CD14-positive monocyte (primary cell): ENCODE measurements at regions not wholly inside any gene's neighbourhood (a gene's known extent, or its start where the extent isn't known, plus 50 kb on each side); places are given as distances from the start of the nearest gene placed in this dataset.
A peak's percentile ranks its signal among the peaks of the same experiment; 100 is the strongest.

Experiments
- DNase-seq, 3 donors: peaks; one replicate each; pipeline ENCODE4 v3.0.0-alpha.2; 2011 to 2022
- H2AFZ ChIP-seq: 2 replicates; pipeline ENCODE4 v1.6.0; 2012; ENCODE audit warnings: mild to moderate bottlenecking, low read depth, low read length, inconsistent platforms; ENCODE audit not compliant: insufficient read depth, poor library complexity, severe bottlenecking
- H3K27ac ChIP-seq, 2 donors: 1 replicate in 1 of 2; 2 replicates in 1 of 2; pipeline ENCODE4 v1.5.1; 2012 to 2013; ENCODE audit warnings: low read length in 2 of 2, control low read depth in 1 of 2, inconsistent platforms in 1 of 2, low read depth in 1 of 2, mild to moderate bottlenecking in 1 of 2
- H3K27me3 ChIP-seq, 2 donors: one replicate each; pipeline versions ENCODE4 v1.6.0 to v1.6.1; 2011 to 2013; ENCODE audit warnings: low read length in 2 of 2; ENCODE audit not compliant: control insufficient read depth in 2 of 2, insufficient read depth in 2 of 2
- H3K36me3 ChIP-seq, 2 donors: replicated peaks in 1 of 2; 1 replicate in 1 of 2; 2 replicates in 1 of 2; pipeline versions ENCODE4 v1.5.1 to v1.6.1; 2012 to 2013; ENCODE audit warnings: low read length in 2 of 2, control low read depth in 1 of 2, inconsistent platforms in 1 of 2, mild to moderate bottlenecking in 1 of 2; ENCODE audit not compliant: insufficient read depth in 2 of 2, control insufficient read depth in 1 of 2
- H3K4me1 ChIP-seq, 2 donors: 1 replicate in 1 of 2; 2 replicates in 1 of 2; pipeline versions ENCODE4 v1.5.1 to v1.6.1; 2012 to 2013; ENCODE audit warnings: low read length in 2 of 2, control low read depth in 1 of 2, inconsistent platforms in 1 of 2, mild to moderate bottlenecking in 1 of 2, moderate library complexity in 1 of 2; ENCODE audit not compliant: insufficient read depth in 2 of 2, control insufficient read depth in 1 of 2
- H3K4me2 ChIP-seq: replicated peaks from 2 replicates; pipeline ENCODE3; 2012; ENCODE audit warnings: low read length, moderate library complexity, mild to moderate bottlenecking; ENCODE audit not compliant: poor library complexity, severe bottlenecking; ENCODE audit errors: extremely low read depth
- H3K4me3 ChIP-seq, 3 experiments: fragments of 200-600 bp in 1 of 3; sonication (generic) in 1 of 3; replicated peaks in 1 of 3; 1 replicate in 2 of 3; 2 replicates in 1 of 3; pipeline ENCODE4 v1.5.1; 2011 to 2013; ENCODE audit warnings: low read length in 3 of 3, mild to moderate bottlenecking in 3 of 3, control low read depth in 2 of 3, low read depth in 2 of 3, inconsistent platforms in 1 of 3, moderate library complexity in 1 of 3
- H3K79me2 ChIP-seq: 2 replicates; pipeline ENCODE4 v1.6.0; 2012; ENCODE audit warnings: mild to moderate bottlenecking, control low read depth, inconsistent platforms, low read length, moderate library complexity; ENCODE audit not compliant: insufficient read depth
- H3K9ac ChIP-seq: 2 replicates; pipeline ENCODE4 v1.6.0; 2017; ENCODE audit warnings: low read length, mild to moderate bottlenecking; ENCODE audit not compliant: insufficient read depth, poor library complexity, severe bottlenecking
- H3K9me3 ChIP-seq, 2 donors: replicated peaks in 1 of 2; 1 replicate in 1 of 2; 2 replicates in 1 of 2; pipeline versions ENCODE4 v1.5.1 to v1.6.1; 2012 to 2013; ENCODE audit warnings: low read length in 2 of 2, control low read depth in 1 of 2; ENCODE audit not compliant: control insufficient read depth in 1 of 2, insufficient read depth in 1 of 2
- H4K20me1 ChIP-seq: 2 replicates; pipeline ENCODE4 v1.6.0; 2012; ENCODE audit warnings: mild to moderate bottlenecking, low read length, control low read depth, moderate library complexity; ENCODE audit not compliant: insufficient read depth
- H3K27ac Mint-ChIP-seq, 7 donors: one replicate each; pipeline ENCODE4 v1.8.0; 2020; ENCODE audit warnings: mild to moderate bottlenecking in 7 of 7, mixed read lengths in 7 of 7, moderate library complexity in 6 of 7, inconsistent platforms in 2 of 7
- H3K27me3 Mint-ChIP-seq, 3 donors: one replicate each; pipeline ENCODE4 v1.8.0; 2021 to 2022; ENCODE audit warnings: low read depth in 3 of 3, mild to moderate bottlenecking in 3 of 3, mixed read lengths in 3 of 3, moderate library complexity in 3 of 3, inconsistent platforms in 1 of 3
- H3K36me3 Mint-ChIP-seq, 2 donors: one replicate each; pipeline ENCODE4 v1.8.0; 2020; ENCODE audit warnings: mixed read lengths in 2 of 2, inconsistent platforms in 1 of 2, mild to moderate bottlenecking in 1 of 2
- H3K4me1 Mint-ChIP-seq: one replicate; pipeline ENCODE4 v1.8.0; 2020; ENCODE audit warnings: mild to moderate bottlenecking, mixed read lengths
- H3K4me3 Mint-ChIP-seq, 2 donors: one replicate each; pipeline ENCODE4 v1.8.0; 2020; ENCODE audit warnings: mild to moderate bottlenecking in 2 of 2, mixed read lengths in 2 of 2, moderate library complexity in 1 of 2
- H3K9me3 Mint-ChIP-seq, 7 donors: one replicate each; pipeline ENCODE4 v1.8.0; 2020 to 2022; ENCODE audit warnings: mixed read lengths in 7 of 7, mild to moderate bottlenecking in 6 of 7, moderate library complexity in 6 of 7, inconsistent platforms in 2 of 7
- CTCF ChIP-seq: fragments of 200-600 bp; IDR thresholded peaks from one replicate; pipeline ENCODE4 v1.8.0; 2022; ENCODE audit warnings: antibody characterized with exemption, mild to moderate bottlenecking
- WGBS: methylation state at CpG from one replicate; pipeline ENCODE4 v1.1.5; 2013; ENCODE audit warnings: missing lambda C conversion rate; ENCODE audit not compliant: insufficient coverage; 5-methylcytosine and 5-hydroxymethylcytosine counted together
- intact Hi-C, 2 donors: fragments of 100-400 bp; cut with micrococcal nuclease; formaldehyde crosslinking; loops; one replicate each; pipeline versions ENCODE4 v1.15.0 to v1.15.1; 2023

- no peak overlapping the region for H3K4me2 ChIP-seq
- no peaks in the 10 kb centered on the region for H4K20me1 ChIP-seq
- peaks cover 0 to 3% (median 0%) of the 10 kb centered on the region in 7 donors for H3K9me3 Mint-ChIP-seq
- no peak overlapping the region for H3K4me3 Mint-ChIP-seq
- no peak overlapping the region for H2AFZ ChIP-seq
- intact Hi-C loops: no loop called here
- no peaks in the 10 kb centered on the region for H3K4me1 Mint-ChIP-seq
- H3K36me3 ChIP-seq: no peaks in the 10 kb centered on the region
- no peaks in the 10 kb centered on the region for H3K27me3 ChIP-seq
- no peaks in the 10 kb centered on the region for H3K4me1 ChIP-seq
- no peak overlapping the region for H3K4me3 ChIP-seq
- H3K36me3 Mint-ChIP-seq: no peaks in the 10 kb centered on the region
- no peak for DNase-seq
- no peak for TF ChIP-seq CTCF
- H3K27ac ChIP-seq: no peak overlapping the region
- H3K9me3 ChIP-seq: no peaks in the 10 kb centered on the region
- no peak overlapping the region for H3K9ac ChIP-seq
- H3K27ac Mint-ChIP-seq: no peak overlapping the region
- no peaks in the 10 kb centered on the region for H3K79me2 ChIP-seq
- H3K27me3 Mint-ChIP-seq: peaks cover 0 to 1% (median 0%) of the 10 kb centered on the region in 3 donors
Observed at GRCh38 chr13:68597641-68598040, 1367.5 kb upstream of the PCDH9 start.

- Histone ChIP-seq H3K9me3 (no peaks in the 10 kb centered on the region), H3K79me2 (no peaks in the 10 kb centered on the region), H3K27me3 (no peaks in the 10 kb centered on the region), H3K4me1 (no peaks in the 10 kb centered on the region), H3K9ac (no peak overlapping the region), H3K36me3 (no peaks in the 10 kb centered on the region), H3K4me2 (no peak overlapping the region), H3K4me3 (no peak overlapping the region), H2AFZ (no peak overlapping the region), H4K20me1 (no peaks in the 10 kb centered on the region), H3K27ac (no peak overlapping the region)
- peaks cover 0 to 1% (median 0%) of the 10 kb centered on the region in 3 donors for H3K27me3 Mint-ChIP-seq
- DNase-seq: peak in 1 of 3 donors; percentile 1
- 100% methylated on average over 1 of the region's 4 CpGs for WGBS
- no peak overlapping the region for H3K27ac Mint-ChIP-seq
- intact Hi-C loops: no loop called here
- no peak for TF ChIP-seq CTCF
- no peaks in the 10 kb centered on the region for H3K4me1 Mint-ChIP-seq
- H3K36me3 Mint-ChIP-seq: no peaks in the 10 kb centered on the region
- no peak overlapping the region for H3K4me3 Mint-ChIP-seq
- H3K9me3 Mint-ChIP-seq: peaks cover 0 to 10% (median 4%) of the 10 kb centered on the region in 7 donors
Observed at GRCh38 chr13:68588623-68589022, 1358.5 kb upstream of the PCDH9 start.
